ENCODE measurements at regions not wholly inside any gene's neighbourhood (a gene's known extent, or its start where the extent isn't known, plus 50 kb on each side); places are given as distances from the start of the nearest gene placed in this dataset.

DNA sequence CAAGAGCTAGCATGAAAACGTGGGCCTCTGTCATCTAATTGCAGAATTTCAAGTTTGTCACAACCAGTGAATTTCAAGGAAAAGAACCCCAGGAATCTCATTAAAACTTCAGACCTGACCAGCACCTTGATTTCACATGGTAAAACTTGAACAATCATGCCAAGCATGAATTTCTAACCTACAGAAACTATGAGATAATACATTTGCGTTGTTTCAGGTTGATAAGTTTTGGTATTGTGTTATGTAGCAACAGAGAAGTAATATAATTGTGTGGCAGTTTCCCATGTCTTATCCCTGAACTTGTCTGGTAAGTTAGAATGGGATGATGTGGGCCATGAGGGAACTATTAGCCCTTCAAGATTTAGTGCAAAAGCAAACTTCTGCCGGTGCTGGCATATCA is 530.1 kb downstream of the ANKRD7 start:
- TF ChIP-seq, protein P1, sequence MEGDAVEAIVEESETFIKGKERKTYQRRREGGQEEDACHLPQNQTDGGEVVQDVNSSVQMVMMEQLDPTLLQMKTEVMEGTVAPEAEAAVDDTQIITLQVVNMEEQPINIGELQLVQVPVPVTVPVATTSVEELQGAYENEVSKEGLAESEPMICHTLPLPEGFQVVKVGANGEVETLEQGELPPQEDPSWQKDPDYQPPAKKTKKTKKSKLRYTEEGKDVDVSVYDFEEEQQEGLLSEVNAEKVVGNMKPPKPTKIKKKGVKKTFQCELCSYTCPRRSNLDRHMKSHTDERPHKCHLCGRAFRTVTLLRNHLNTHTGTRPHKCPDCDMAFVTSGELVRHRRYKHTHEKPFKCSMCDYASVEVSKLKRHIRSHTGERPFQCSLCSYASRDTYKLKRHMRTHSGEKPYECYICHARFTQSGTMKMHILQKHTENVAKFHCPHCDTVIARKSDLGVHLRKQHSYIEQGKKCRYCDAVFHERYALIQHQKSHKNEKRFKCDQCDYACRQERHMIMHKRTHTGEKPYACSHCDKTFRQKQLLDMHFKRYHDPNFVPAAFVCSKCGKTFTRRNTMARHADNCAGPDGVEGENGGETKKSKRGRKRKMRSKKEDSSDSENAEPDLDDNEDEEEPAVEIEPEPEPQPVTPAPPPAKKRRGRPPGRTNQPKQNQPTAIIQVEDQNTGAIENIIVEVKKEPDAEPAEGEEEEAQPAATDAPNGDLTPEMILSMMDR (IDR thresholded peaks at IDR 0.05; ENCODE audit: insufficient read depth, low read length, poor library complexity, severe bottlenecking) = no peak
- no peak for TF ChIP-seq EZH2phosphoT487 (conservative IDR thresholded peaks at IDR 0.05; ENCODE audit: low read length)
